SJCRH30 (cell line): ENCODE measurements at regions not wholly inside any gene's neighbourhood (a gene's known extent, or its start where the extent isn't known, plus 50 kb on each side); places are given as distances from the start of the nearest gene placed in this dataset.
"Not testable (repeated sequence)": the region's sequence is repeated elsewhere in the genome, so short reads cannot be mapped to it uniquely, and the experiment has no call there.

Source experiments
- DNase-seq, 2 experiments: peaks; one replicate each; pipeline ENCODE4 v3.0.0-alpha.2; 2015 to 2020
- H3K27ac ChIP-seq: fragments of 250-450 bp; sonication (Bioruptor Pico); 2 replicates; pipeline ENCODE4 v1.5.1; 2020; ENCODE audit warnings: mild to moderate bottlenecking, moderate library complexity
- H3K27me3 ChIP-seq: fragments of 250-450 bp; sonication (Bioruptor Pico); 2 replicates; pipeline ENCODE4 v1.5.1; 2020; ENCODE audit warnings: mild to moderate bottlenecking, moderate library complexity
- H3K36me3 ChIP-seq: fragments of 250-450 bp; sonication (Bioruptor Pico); 2 replicates; pipeline ENCODE4 v1.5.1; 2020; ENCODE audit warnings: mild to moderate bottlenecking, moderate library complexity
- H3K4me1 ChIP-seq: fragments of 250-450 bp; sonication (Bioruptor Pico); 2 replicates; pipeline ENCODE4 v1.5.1; 2020; ENCODE audit warnings: mild to moderate bottlenecking, moderate library complexity
- H3K4me3 ChIP-seq: fragments of 250-450 bp; sonication (Bioruptor Pico); 2 replicates; pipeline ENCODE4 v1.5.1; 2020; ENCODE audit warnings: mild to moderate bottlenecking, moderate library complexity
- H3K9me3 ChIP-seq: fragments of 250-450 bp; sonication (Bioruptor Pico); replicated peaks from 2 replicates; pipeline ENCODE4 v1.5.1; 2020; ENCODE audit warnings: mild to moderate bottlenecking, moderate library complexity

GRCh38 chr16:75820672-75821071, 94.4 kb upstream of the CPHXL start:
- Histone ChIP-seq H3K4me3 (no peak overlapping the region), H3K4me1 (no peaks in the 10 kb centered on the region), H3K27ac (no peak overlapping the region), H3K9me3 (no peaks in the 10 kb centered on the region), H3K36me3 (no peaks in the 10 kb centered on the region), H3K27me3 (no peaks in the 10 kb centered on the region)
- DNase-seq = no peak

GRCh38 chr16:75821117-75821516, 94.8 kb upstream of the CPHXL start:
- Histone ChIP-seq H3K27me3 (no peaks in the 10 kb centered on the region), H3K27ac (no peak overlapping the region), H3K4me1 (no peaks in the 10 kb centered on the region), H3K9me3 (no peaks in the 10 kb centered on the region), H3K4me3 (no peak overlapping the region), H3K36me3 (no peaks in the 10 kb centered on the region)
- DNase-seq = no peak

GRCh38 chr16:75825750-75826149, 99.5 kb upstream of the CPHXL start:
- H3K4me1 ChIP-seq, H3K9me3 ChIP-seq, H3K36me3 ChIP-seq, H3K27me3 ChIP-seq, H3K4me3 ChIP-seq, DNase-seq, H3K27ac ChIP-seq: not testable (repeated sequence)

- H3K4me1 ChIP-seq, H3K27ac ChIP-seq, H3K4me3 ChIP-seq, H3K36me3 ChIP-seq, H3K9me3 ChIP-seq, DNase-seq, H3K27me3 ChIP-seq: not testable (repeated sequence)
These were observed 101.2 kb upstream of the CPHXL start for GRCh38 chr16:75827372-75828038.

- H3K9me3 ChIP-seq, DNase-seq, H3K27ac ChIP-seq, H3K4me3 ChIP-seq, H3K4me1 ChIP-seq, H3K27me3 ChIP-seq, H3K36me3 ChIP-seq: not testable (repeated sequence)
These were observed 107.1 kb upstream of the CPHXL start for GRCh38 chr16:75833385-75833784.

GRCh38 chr16:75836347-75837010, 110.2 kb upstream of the CPHXL start:
- DNase-seq = no peak
- Histone ChIP-seq H3K27me3 (no peaks in the 10 kb centered on the region), H3K27ac (no peak overlapping the region), H3K9me3 (no peaks in the 10 kb centered on the region), H3K4me3 (no peak overlapping the region), H3K36me3 (no peaks in the 10 kb centered on the region), H3K4me1 (no peaks in the 10 kb centered on the region)

GRCh38 chr16:75837264-75837663, 111.0 kb upstream of the CPHXL start:
- no peak for DNase-seq
- Histone ChIP-seq H3K9me3 (no peaks in the 10 kb centered on the region), H3K27me3 (no peaks in the 10 kb centered on the region), H3K4me3 (no peak overlapping the region), H3K27ac (no peak overlapping the region), H3K36me3 (no peaks in the 10 kb centered on the region), H3K4me1 (no peaks in the 10 kb centered on the region)

GRCh38 chr16:75837681-75838080, 111.4 kb upstream of the CPHXL start:
- Histone ChIP-seq H3K36me3 (no peaks in the 10 kb centered on the region), H3K9me3 (no peaks in the 10 kb centered on the region), H3K27ac (no peak overlapping the region), H3K4me1 (no peaks in the 10 kb centered on the region), H3K4me3 (no peak overlapping the region), H3K27me3 (no peaks in the 10 kb centered on the region)
- no peak for DNase-seq

- no peaks in the 10 kb centered on the region for H3K36me3 ChIP-seq
- no peaks in the 10 kb centered on the region for H3K27me3 ChIP-seq
- H3K9me3 ChIP-seq = no peaks in the 10 kb centered on the region
- H3K4me3 ChIP-seq = no peak overlapping the region
- DNase-seq = no peak
- no peaks in the 10 kb centered on the region for H3K4me1 ChIP-seq
- H3K27ac ChIP-seq = no peak overlapping the region
These were observed 115.2 kb upstream of the CPHXL start for GRCh38 chr16:75841517-75841916.

GRCh38 chr16:75847172-75847571, 120.9 kb upstream of the CPHXL start:
- no peak for DNase-seq
- no peaks in the 10 kb centered on the region for H3K4me1 ChIP-seq
- no peaks in the 10 kb centered on the region for H3K36me3 ChIP-seq
- no peak overlapping the region for H3K27ac ChIP-seq
- no peaks in the 10 kb centered on the region for H3K27me3 ChIP-seq
- no peaks in the 10 kb centered on the region for H3K9me3 ChIP-seq
- H3K4me3 ChIP-seq = no peak overlapping the region

GRCh38 chr16:75854152-75854551, 127.9 kb upstream of the CPHXL start:
- Histone ChIP-seq H3K4me3 (no peak overlapping the region), H3K36me3 (no peaks in the 10 kb centered on the region), H3K27me3 (no peaks in the 10 kb centered on the region), H3K9me3 (no peaks in the 10 kb centered on the region), H3K4me1 (no peaks in the 10 kb centered on the region), H3K27ac (no peak overlapping the region)
- DNase-seq = no peak

GRCh38 chr16:75860326-75861053, 134.2 kb upstream of the CPHXL start:
- H3K27ac ChIP-seq = no peak overlapping the region
- DNase-seq = no peak

GRCh38 chr16:75861311-75862097, 135.2 kb upstream of the CPHXL start:
- H3K27ac ChIP-seq = no peak overlapping the region
- DNase-seq = no peak

More at GRCh38 chr16:75860326-75861053, 134.2 kb upstream of the CPHXL start:
- Histone ChIP-seq H3K4me1 (no peaks in the 10 kb centered on the region), H3K27me3 (no peaks in the 10 kb centered on the region), H3K9me3 (no peaks in the 10 kb centered on the region), H3K4me3 (no peak overlapping the region), H3K36me3 (no peaks in the 10 kb centered on the region)

GRCh38 chr16:75862098-75862386, 135.8 kb upstream of the CPHXL start:
- no peaks in the 10 kb centered on the region for H3K36me3 ChIP-seq

More at GRCh38 chr16:75861311-75862097, 135.2 kb upstream of the CPHXL start:
- Histone ChIP-seq H3K27me3 (no peaks in the 10 kb centered on the region), H3K36me3 (no peaks in the 10 kb centered on the region), H3K4me1 (no peaks in the 10 kb centered on the region), H3K9me3 (no peaks in the 10 kb centered on the region), H3K4me3 (no peak overlapping the region)

GRCh38 chr16:75864243-75864642, 138.0 kb upstream of the CPHXL start:
- no peaks in the 10 kb centered on the region for H3K36me3 ChIP-seq

More at GRCh38 chr16:75862098-75862386, 135.8 kb upstream of the CPHXL start:
- no peak for DNase-seq
- Histone ChIP-seq H3K4me3 (no peak overlapping the region), H3K27me3 (no peaks in the 10 kb centered on the region), H3K4me1 (no peaks in the 10 kb centered on the region), H3K9me3 (no peaks in the 10 kb centered on the region), H3K27ac (no peak overlapping the region)

More at GRCh38 chr16:75864243-75864642, 138.0 kb upstream of the CPHXL start:
- Histone ChIP-seq H3K4me3 (no peak overlapping the region), H3K27ac (no peak overlapping the region), H3K27me3 (no peaks in the 10 kb centered on the region), H3K9me3 (no peaks in the 10 kb centered on the region), H3K4me1 (no peaks in the 10 kb centered on the region)
- DNase-seq = no peak
